Endodermal cell (in vitro differentiated cells): ENCODE measurements at regions not wholly inside any gene's neighbourhood (a gene's known extent, or its start where the extent isn't known, plus 50 kb on each side); places are given as distances from the start of the nearest gene placed in this dataset.

Experiments
- DNase-seq: peaks from one replicate; pipeline ENCODE4 v3.0.0-alpha.2; 2017
- H3K27ac ChIP-seq: 2 replicates; pipeline ENCODE4 v1.5.1; 2013; ENCODE audit warnings: mild to moderate bottlenecking, low read depth, low read length, moderate library complexity
- H3K27me3 ChIP-seq: 2 replicates; pipeline ENCODE4 v1.6.1; 2013; ENCODE audit warnings: mild to moderate bottlenecking, low read length, moderate library complexity; ENCODE audit not compliant: insufficient read depth, control insufficient read depth, poor library complexity, severe bottlenecking
- H3K36me3 ChIP-seq: 2 replicates; pipeline ENCODE4 v1.7.0; 2013; ENCODE audit warnings: mild to moderate bottlenecking, low read length, moderate library complexity; ENCODE audit not compliant: control insufficient read depth, insufficient read depth
- H3K4me1 ChIP-seq: one replicate; pipeline ENCODE4 v1.7.0; 2013; ENCODE audit warnings: low read length; ENCODE audit not compliant: control insufficient read depth, insufficient read depth
- H3K4me3 ChIP-seq: 2 replicates; pipeline ENCODE4 v1.5.1; 2013; ENCODE audit warnings: mild to moderate bottlenecking, low read length, moderate library complexity
- H3K9ac ChIP-seq: 2 replicates; pipeline ENCODE4 v1.6.1; 2013; ENCODE audit warnings: mild to moderate bottlenecking, low read length, moderate library complexity; ENCODE audit not compliant: poor library complexity, severe bottlenecking; ENCODE audit errors: extremely low read depth
- H3K9me3 ChIP-seq: 2 replicates; pipeline ENCODE4 v1.6.1; 2013; ENCODE audit warnings: mild to moderate bottlenecking, low read length, moderate library complexity; ENCODE audit not compliant: control insufficient read depth
- H3K27ac Mint-ChIP-seq: 2 replicates; pipeline ENCODE4 v1.8.0; 2020; ENCODE audit warnings: mixed read lengths
- H3K27me3 Mint-ChIP-seq: 2 replicates; pipeline ENCODE4 v1.8.0; 2021; ENCODE audit warnings: mild to moderate bottlenecking, mixed read lengths; ENCODE audit not compliant: insufficient read depth
- H3K36me3 Mint-ChIP-seq: 2 replicates; pipeline ENCODE4 v1.8.0; 2020; ENCODE audit warnings: low read depth, mixed read lengths
- H3K4me1 Mint-ChIP-seq: 2 replicates; pipeline ENCODE4 v1.8.0; 2020; ENCODE audit warnings: mixed read lengths
- H3K4me3 Mint-ChIP-seq: 2 replicates; pipeline ENCODE4 v1.8.0; 2020; ENCODE audit warnings: mild to moderate bottlenecking, moderate library complexity, mixed read lengths
- H3K9me3 Mint-ChIP-seq: 2 replicates; pipeline ENCODE4 v1.8.0; 2020; ENCODE audit warnings: mild to moderate bottlenecking, mixed read lengths
- CTCF ChIP-seq: fragments of 200-600 bp; sonication (generic); conservative IDR thresholded peaks from 2 replicates; pipeline ENCODE4 v1.5.0; 2021; ENCODE audit warnings: antibody characterized with exemption, mild to moderate bottlenecking
- WGBS, 2 experiments: methylation state at CpG; one replicate each; pipeline versions ENCODE4 v1.1.5 to v1.1.7; 2013; ENCODE audit warnings: missing lambda C conversion rate in 2 of 2, mixed read lengths in 1 of 2; ENCODE audit not compliant: insufficient coverage in 1 of 2, insufficient read length in 1 of 2; 5-methylcytosine and 5-hydroxymethylcytosine counted together

- Histone ChIP-seq H3K4me1 (no peaks in the 10 kb centered on the region), H3K9ac (no peak overlapping the region), H3K27me3 (no peaks in the 10 kb centered on the region), H3K36me3 (no peaks in the 10 kb centered on the region), H3K27ac (no peak overlapping the region), H3K4me3 (no peak overlapping the region), H3K9me3 (no peaks in the 10 kb centered on the region)
- 91% methylated on average over 1 of the region's 1 CpG; no CpG with 5 or more reads in 1 of the 2 experiments for WGBS, 2 experiments
- Mint-ChIP-seq H3K4me3 (no peak overlapping the region), H3K36me3 (no peaks in the 10 kb centered on the region), H3K4me1 (no peaks in the 10 kb centered on the region), H3K27ac (no peak overlapping the region), H3K9me3 (no peaks in the 10 kb centered on the region), H3K27me3 (no peaks in the 10 kb centered on the region)
- DNase-seq = no peak
- TF ChIP-seq CTCF = no peak
Measured at GRCh38 chr4:83974111-83974780, 438.3 kb downstream of the GPAT3 start.

DNA sequence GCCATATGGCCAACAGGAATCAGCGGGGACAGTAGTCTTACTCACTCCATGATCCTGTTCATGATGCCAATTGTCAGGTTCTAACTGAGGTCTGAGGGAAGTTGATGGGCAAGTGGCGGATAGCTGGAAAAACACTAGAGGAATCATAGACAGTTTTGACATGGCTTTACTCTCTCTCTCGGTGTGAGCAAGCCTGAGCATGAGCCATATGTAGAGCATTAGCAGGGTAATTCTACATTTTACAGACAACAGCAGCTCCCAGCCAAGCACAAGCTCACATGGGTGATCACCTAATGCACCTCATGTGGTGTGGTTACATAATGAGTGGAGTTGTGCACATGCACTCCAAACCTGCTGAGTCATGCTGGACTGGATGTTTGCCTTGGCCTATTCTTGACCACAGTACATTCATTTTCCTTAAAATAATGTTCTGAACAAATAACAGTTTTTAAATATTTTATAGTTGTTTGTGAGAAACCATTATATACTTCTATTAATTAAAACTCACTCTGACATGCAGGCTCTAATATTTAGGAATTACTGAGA lies 429.2 kb downstream of the GPAT3 start:
- peaks cover 3% of the 10 kb centered on the region for H3K36me3 Mint-ChIP-seq
- no peaks in the 10 kb centered on the region for H3K27me3 ChIP-seq
- H3K4me3 ChIP-seq = no peak overlapping the region
- H3K27ac Mint-ChIP-seq = no peak overlapping the region
- no peaks in the 10 kb centered on the region for H3K27me3 Mint-ChIP-seq
- H3K36me3 ChIP-seq = no peaks in the 10 kb centered on the region
- no peak overlapping the region for H3K27ac ChIP-seq
- peaks cover 18% of the 10 kb centered on the region for H3K9me3 ChIP-seq
- H3K4me1 ChIP-seq = no peaks in the 10 kb centered on the region
- H3K9ac ChIP-seq = no peak overlapping the region
- no peak overlapping the region for H3K4me3 Mint-ChIP-seq
- 90 to 100% methylated on average over 2 to 3 of the region's 3 CpGs for WGBS, 2 experiments
- no peak for TF ChIP-seq CTCF
- H3K9me3 Mint-ChIP-seq = peaks cover 31% of the 10 kb centered on the region
- no peaks in the 10 kb centered on the region for H3K4me1 Mint-ChIP-seq
- DNase-seq = no peak

GRCh38 chr4:83962492-83962891 lies 426.6 kb downstream of the GPAT3 start:
- peaks cover 30% of the 10 kb centered on the region for H3K9me3 ChIP-seq
- H3K27me3 Mint-ChIP-seq = no peaks in the 10 kb centered on the region
- H3K9me3 Mint-ChIP-seq = peaks cover 49% of the 10 kb centered on the region
- WGBS, 2 experiments = 91 to 98% methylated on average over 4 of the region's 4 CpGs
- no peak for DNase-seq
- H3K36me3 ChIP-seq = no peaks in the 10 kb centered on the region
- H3K27ac Mint-ChIP-seq = no peak overlapping the region
- H3K36me3 Mint-ChIP-seq = peaks cover 3% of the 10 kb centered on the region
- H3K4me1 ChIP-seq = no peaks in the 10 kb centered on the region
- H3K4me3 Mint-ChIP-seq = no peak overlapping the region
- no peak overlapping the region for H3K9ac ChIP-seq
- H3K4me3 ChIP-seq = no peak overlapping the region
- no peaks in the 10 kb centered on the region for H3K27me3 ChIP-seq
- no peak for TF ChIP-seq CTCF
- no peak overlapping the region for H3K27ac ChIP-seq
- H3K4me1 Mint-ChIP-seq = no peaks in the 10 kb centered on the region
